Nephron progenitor cell (in vitro differentiated cells): ENCODE measurements at regions not wholly inside any gene's neighbourhood (a gene's known extent, or its start where the extent isn't known, plus 50 kb on each side); places are given as distances from the start of the nearest gene placed in this dataset.

Source experiments
- DNase-seq: peaks from one replicate; pipeline ENCODE4 v3.0.0; 2021
- H3K27ac Mint-ChIP-seq: 2 replicates; pipeline ENCODE4 v1.8.0; 2021; ENCODE audit warnings: mild to moderate bottlenecking, moderate library complexity, mixed read lengths
- H3K27me3 Mint-ChIP-seq: 2 replicates; pipeline ENCODE4 v1.8.0; 2021; ENCODE audit warnings: mild to moderate bottlenecking, low read depth, mixed read lengths; ENCODE audit not compliant: poor library complexity
- H3K36me3 Mint-ChIP-seq: 2 replicates; pipeline ENCODE4 v1.8.0; 2021; ENCODE audit warnings: low read depth, mixed read lengths
- H3K4me1 Mint-ChIP-seq: 2 replicates; pipeline ENCODE4 v1.8.0; 2021; ENCODE audit warnings: mixed read lengths
- H3K4me3 Mint-ChIP-seq: 2 replicates; pipeline ENCODE4 v1.8.0; 2021; ENCODE audit warnings: mild to moderate bottlenecking, moderate library complexity, mixed read lengths
- H3K9me3 Mint-ChIP-seq: 2 replicates; pipeline ENCODE4 v1.8.0; 2021; ENCODE audit warnings: mild to moderate bottlenecking, moderate library complexity, mixed read lengths
- CTCF ChIP-seq: fragments of 200-600 bp; sonication (generic); IDR thresholded peaks from 2 replicates; pipeline ENCODE4 v1.5.0; 2021; ENCODE audit warnings: antibody characterized with exemption

- DNase-seq = no peak
- Mint-ChIP-seq H3K27ac (no peak overlapping the region), H3K9me3 (peaks cover 57% of the 10 kb centered on the region)
Observed at GRCh38 chr6:130274007-130274406, 51.3 kb upstream of the SAMD3 start.

More at GRCh38 chr6:130274007-130274406, 51.3 kb upstream of the SAMD3 start:
- Mint-ChIP-seq H3K4me3 (no peak overlapping the region), H3K4me1 (no peaks in the 10 kb centered on the region), H3K36me3 (peaks cover 10% of the 10 kb centered on the region), H3K27me3 (no peaks in the 10 kb centered on the region)
- no peak for TF ChIP-seq CTCF
